HCT116 (cell line): ENCODE measurements at regions not wholly inside any gene's neighbourhood (a gene's known extent, or its start where the extent isn't known, plus 50 kb on each side); places are given as distances from the start of the nearest gene placed in this dataset.
"Not testable (repeated sequence)": the region's sequence is repeated elsewhere in the genome, so short reads cannot be mapped to it uniquely, and the experiment has no call there.

Experiments
- ATAC-seq: fragments of 200-7000 bp; cut with Tn5 transposase; 2 replicates; pipeline ENCODE4 v1.9.1; 2020; ENCODE audit warnings: mild to moderate bottlenecking, moderate library complexity
- BruUV-seq: library from RNA; stranded (reverse); fragments of 400-500 nt; replicated peaks from 2 replicates; lab custom pipeline; 2021; lab: Mats Ljungman, UMichigan
- CTCF ChIA-PET: fragments of 300-600 bp; sonication (Branson Sonifier 250); formaldehyde crosslinking; loops from one replicate; lab custom pipeline; 2021; ENCODE audit warnings: antibody characterized with exemption; lab: Charles Lee
- POLR2A ChIA-PET: fragments of 300-600, 350-600 bp; sonication (Branson Sonifier 250); formaldehyde crosslinking; loops from one replicate; lab custom pipeline; 2021; ENCODE audit warnings: antibody characterized with exemption; lab: Charles Lee
- RAD21 ChIA-PET, 2 experiments: fragments of 300-600 bp; sonication (Branson Sonifier 250); formaldehyde crosslinking; loops; one replicate each; lab custom pipeline; 2023; ENCODE audit warnings: low total read pairs in 2 of 2; ENCODE audit not compliant: uncharacterized antibody in 2 of 2, unreplicated experiment in 2 of 2, low non-redundant PET in 1 of 2; lab: Charles Lee
- DNase-seq: peaks from one replicate; pipeline ENCODE4 v3.0.0-alpha.2; 2010; ENCODE audit warnings: low read depth, low spot score
- H2AFZ ChIP-seq: fragments of 200-600 bp; shearing (Covaris generic), sonication (generic); 2 replicates; pipeline ENCODE4 v1.6.1; 2017; ENCODE audit warnings: low read depth, mixed run types, mixed read lengths, antibody characterized with exemption, low read length; ENCODE audit not compliant: poor library complexity, severe bottlenecking
- H3K27ac ChIP-seq: 2 replicates; pipeline ENCODE4 v1.5.1; 2012; ENCODE audit warnings: low read depth, low read length
- H3K27me3 ChIP-seq: fragments of 200-600 bp; sonication (generic); 2 replicates; pipeline ENCODE4 v1.6.1; 2016; ENCODE audit warnings: mixed run types, low read length, mixed read lengths; ENCODE audit not compliant: insufficient read depth
- H3K36me3 ChIP-seq, 2 experiments: fragments of 200-500 bp in 1 of 2; fragments of 200-600 bp in 1 of 2; sonication (Bioruptor generic) in 1 of 2; sonication (generic) in 1 of 2; 2 replicates each; pipeline versions ENCODE4 v1.5.1 to v1.6.1; 2014 to 2016; ENCODE audit warnings: low read length in 2 of 2, inconsistent platforms in 1 of 2, mixed read lengths in 1 of 2, mixed run types in 1 of 2; ENCODE audit not compliant: insufficient read depth in 2 of 2, control insufficient read depth in 1 of 2
- H3K4me1 ChIP-seq, 2 experiments: fragments of 200-600 bp in 1 of 2; sonication (generic) in 1 of 2; 2 replicates each; pipeline versions ENCODE4 v1.5.1 to v1.6.1; 2012 to 2017; ENCODE audit warnings: low read length in 2 of 2, inconsistent platforms in 1 of 2, mild to moderate bottlenecking in 1 of 2, mixed read lengths in 1 of 2, mixed run types in 1 of 2, moderate library complexity in 1 of 2; ENCODE audit not compliant: insufficient read depth in 2 of 2, control insufficient read depth in 1 of 2
- H3K4me2 ChIP-seq: fragments of 200-600 bp; sonication (generic); 2 replicates; pipeline ENCODE4 v1.6.1; 2017; ENCODE audit warnings: mixed run types, low read length, mixed read lengths
- H3K4me3 ChIP-seq, 2 experiments: fragments of 200-600 bp in 1 of 2; sonication (generic) in 1 of 2; replicated peaks in 1 of 2; 2 replicates each; pipeline ENCODE4 v1.5.1; 2011 to 2016; ENCODE audit warnings: low read length in 2 of 2, control low read depth in 1 of 2, low read depth in 1 of 2, mild to moderate bottlenecking in 1 of 2, mixed read lengths in 1 of 2, mixed run types in 1 of 2
- H3K79me2 ChIP-seq: fragments of 200-600 bp; sonication (generic); 2 replicates; pipeline ENCODE4 v1.6.1; 2017; ENCODE audit warnings: mild to moderate bottlenecking, mixed run types, low read length, moderate library complexity, mixed read lengths; ENCODE audit not compliant: insufficient read depth
- H3K9ac ChIP-seq: fragments of 200-600 bp; sonication (generic); 2 replicates; pipeline ENCODE4 v1.6.1; 2016; ENCODE audit warnings: low read length, mixed read lengths
- H3K9me2 ChIP-seq: fragments of 200-600 bp; sonication (generic), shearing (Covaris generic); 2 replicates; pipeline ENCODE4 v1.6.1; 2017; ENCODE audit warnings: mixed run types, mild to moderate bottlenecking, moderate library complexity; ENCODE audit not compliant: insufficient read depth
- H3K9me3 ChIP-seq, 2 experiments: fragments of 200-500 bp in 1 of 2; fragments of 200-600 bp in 1 of 2; sonication (Bioruptor generic) in 1 of 2; sonication (generic) in 1 of 2; 2 replicates each; pipeline ENCODE4 v1.6.1; 2014 to 2017; ENCODE audit warnings: low read length in 2 of 2, mixed read lengths in 2 of 2, inconsistent platforms in 1 of 2, low read depth in 1 of 2, mild to moderate bottlenecking in 1 of 2, mixed run types in 1 of 2, moderate library complexity in 1 of 2; ENCODE audit not compliant: control insufficient read depth in 1 of 2, insufficient read depth in 1 of 2
- H4K20me1 ChIP-seq: fragments of 200-600 bp; sonication (generic), shearing (Covaris generic); 2 replicates; pipeline ENCODE4 v1.6.1; 2017; ENCODE audit warnings: mixed run types, mild to moderate bottlenecking, moderate library complexity; ENCODE audit not compliant: insufficient read depth
- intact Hi-C: fragments of 100-400 bp; cut with micrococcal nuclease; formaldehyde crosslinking; loops from 2 replicates; pipeline ENCODE4 v1.10.0; 2022

- RAD21 ChIA-PET, BruUV-seq, ATAC-seq: not testable (repeated sequence)
These were observed 4471.5 kb upstream of the TPTE start for GRCh38 chr21:6049930-6050329.

GRCh38 chr21:6052109-6052508 is 4469.3 kb upstream of the TPTE start:
- DNase-seq, CTCF ChIA-PET, H3K36me3 ChIP-seq, intact Hi-C loops, H3K4me2 ChIP-seq, H3K9me3 ChIP-seq, BruUV-seq, H3K4me3 ChIP-seq, H3K9me2 ChIP-seq, H2AFZ ChIP-seq, POLR2A ChIA-PET, H3K79me2 ChIP-seq, H3K27me3 ChIP-seq, H3K4me1 ChIP-seq, H3K9ac ChIP-seq, RAD21 ChIA-PET, ATAC-seq, H3K27ac ChIP-seq, H4K20me1 ChIP-seq: not testable (repeated sequence)

More at GRCh38 chr21:6049930-6050329, 4471.5 kb upstream of the TPTE start:
- CTCF ChIA-PET, H3K79me2 ChIP-seq, H3K9me2 ChIP-seq, H3K4me1 ChIP-seq, H3K9me3 ChIP-seq, H2AFZ ChIP-seq, DNase-seq, H3K27ac ChIP-seq, H4K20me1 ChIP-seq, H3K36me3 ChIP-seq, H3K4me3 ChIP-seq, H3K9ac ChIP-seq, intact Hi-C loops, H3K4me2 ChIP-seq, POLR2A ChIA-PET, H3K27me3 ChIP-seq: not testable (repeated sequence)

GRCh38 chr21:6053145-6053544 is 4468.2 kb upstream of the TPTE start:
- H3K27ac ChIP-seq, CTCF ChIA-PET, BruUV-seq: not testable (repeated sequence)

GRCh38 chr21:6058997-6059396 is 4462.4 kb upstream of the TPTE start:
- RAD21 ChIA-PET, H3K27ac ChIP-seq, BruUV-seq, H3K4me3 ChIP-seq, H2AFZ ChIP-seq, H3K9me3 ChIP-seq, H4K20me1 ChIP-seq, H3K4me2 ChIP-seq, intact Hi-C loops, POLR2A ChIA-PET, ATAC-seq, H3K27me3 ChIP-seq, H3K9me2 ChIP-seq, DNase-seq, H3K9ac ChIP-seq, H3K36me3 ChIP-seq, H3K4me1 ChIP-seq, CTCF ChIA-PET, H3K79me2 ChIP-seq: not testable (repeated sequence)

More at GRCh38 chr21:6053145-6053544, 4468.2 kb upstream of the TPTE start:
- RAD21 ChIA-PET, H3K79me2 ChIP-seq, intact Hi-C loops, H3K9me3 ChIP-seq, H3K36me3 ChIP-seq, H3K4me3 ChIP-seq, ATAC-seq, H4K20me1 ChIP-seq, POLR2A ChIA-PET, H2AFZ ChIP-seq, H3K27me3 ChIP-seq, H3K9ac ChIP-seq, H3K9me2 ChIP-seq, H3K4me1 ChIP-seq, DNase-seq, H3K4me2 ChIP-seq: not testable (repeated sequence)
